ENCODE measurements at regions not wholly inside any gene's neighbourhood (a gene's known extent, or its start where the extent isn't known, plus 50 kb on each side); places are given as distances from the start of the nearest gene placed in this dataset.
"Not testable (repeated sequence)": the region's sequence is repeated elsewhere in the genome, so short reads cannot be mapped to it uniquely, and the experiment has no call there.

DNA sequence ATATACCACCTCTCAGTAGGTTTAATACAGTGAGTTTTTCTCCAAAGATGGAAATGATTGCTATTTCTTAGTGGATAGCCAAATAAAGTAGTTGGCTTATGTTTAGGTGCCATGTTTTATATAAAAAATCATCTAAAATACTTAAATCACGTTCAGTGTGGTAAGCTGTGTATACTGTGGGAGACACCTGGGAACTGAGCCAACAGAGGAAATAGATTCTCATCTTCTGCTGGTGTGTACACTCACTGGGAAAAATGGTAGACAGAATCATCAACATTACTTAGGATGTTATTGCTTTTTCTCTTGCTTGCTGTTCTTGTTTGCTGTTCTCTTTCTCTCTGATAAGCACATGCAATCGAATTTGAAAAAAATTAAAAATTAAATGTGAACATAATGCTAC lies 112.6 kb upstream of the MB21D2 start:
- no peak overlapping the region for H3K4me3 Mint-ChIP-seq
- DNase-seq: no peak
- no peaks in the 10 kb centered on the region for H3K4me1 Mint-ChIP-seq
- no peaks in the 10 kb centered on the region for H3K9me3 Mint-ChIP-seq
- no peak overlapping the region for H3K27ac Mint-ChIP-seq
- ATAC-seq: no peak
- no peaks in the 10 kb centered on the region for H3K27me3 Mint-ChIP-seq

DNA sequence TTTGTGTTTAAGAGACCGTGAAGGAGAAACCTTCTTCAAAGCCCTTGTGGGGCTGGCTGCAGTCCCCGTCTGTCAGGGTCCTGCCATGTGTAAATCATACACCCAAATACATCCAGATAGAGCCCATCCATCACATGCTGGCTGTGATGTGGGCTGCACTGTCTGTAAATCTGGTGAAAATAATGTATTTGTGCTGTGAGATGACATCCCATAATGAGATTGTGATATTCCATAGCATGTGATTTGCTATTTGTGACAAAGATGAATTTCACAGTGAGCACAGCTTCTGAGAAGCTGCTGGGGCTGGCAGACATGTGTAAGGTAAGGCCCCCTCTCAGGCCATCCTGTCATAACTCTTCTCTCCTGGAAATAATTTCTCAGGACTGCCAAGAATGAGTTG lies 114.3 kb upstream of the MB21D2 start:
- ATAC-seq: no peak
- Mint-ChIP-seq H3K4me1 (no peaks in the 10 kb centered on the region), H3K27me3 (no peaks in the 10 kb centered on the region), H3K4me3 (no peak overlapping the region), H3K27ac (no peak overlapping the region), H3K9me3 (no peaks in the 10 kb centered on the region)
- no peak for DNase-seq

- no peaks in the 10 kb centered on the region for H3K4me1 Mint-ChIP-seq
- H3K27me3 Mint-ChIP-seq: peaks cover 6% of the 10 kb centered on the region
- DNase-seq (no peak), ATAC-seq (peak; percentile 28)
- no peak overlapping the region for H3K4me3 Mint-ChIP-seq
- H3K9me3 Mint-ChIP-seq: peaks cover 0 to 7% of the 10 kb centered on the region in 2 donors
- no peak overlapping the region for H3K27ac Mint-ChIP-seq
These were observed 115.6 kb upstream of the MB21D2 start for GRCh38 chr3:193033226-193033780.

- ATAC-seq, H3K27ac Mint-ChIP-seq, H3K9me3 Mint-ChIP-seq, H3K4me1 Mint-ChIP-seq, H3K4me3 Mint-ChIP-seq, DNase-seq: not testable (repeated sequence)
- H3K27me3 Mint-ChIP-seq: peaks cover 17% of the 10 kb centered on the region
These were observed 120.2 kb upstream of the MB21D2 start for GRCh38 chr3:193037828-193038227.

DNA sequence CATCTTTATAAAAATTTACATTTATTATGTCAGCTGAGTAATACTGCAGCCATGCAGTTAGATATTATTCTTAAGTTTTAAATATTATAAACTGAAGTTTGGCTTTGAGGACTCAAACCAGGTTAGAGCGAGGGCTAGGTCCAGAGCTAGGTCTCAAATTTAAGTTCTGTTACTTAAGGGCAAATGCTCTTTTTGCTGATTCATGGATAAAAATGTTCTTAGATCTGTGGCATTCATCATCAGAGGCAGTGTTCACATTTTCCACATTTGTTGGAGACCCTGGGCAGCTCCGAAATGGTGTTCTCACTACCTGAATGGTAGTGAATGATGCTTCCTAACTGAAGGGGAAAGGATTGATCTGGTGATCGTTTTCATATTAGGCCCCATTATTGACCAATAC lies 121.4 kb upstream of the MB21D2 start:
- Mint-ChIP-seq H3K27ac (no peak overlapping the region), H3K4me1 (no peaks in the 10 kb centered on the region), H3K27me3 (peaks cover 17% of the 10 kb centered on the region), H3K4me3 (no peak overlapping the region), H3K9me3 (peaks cover 0 to 7% of the 10 kb centered on the region in 2 donors)
- DNase-seq (no peak), ATAC-seq (no peak)

DNA sequence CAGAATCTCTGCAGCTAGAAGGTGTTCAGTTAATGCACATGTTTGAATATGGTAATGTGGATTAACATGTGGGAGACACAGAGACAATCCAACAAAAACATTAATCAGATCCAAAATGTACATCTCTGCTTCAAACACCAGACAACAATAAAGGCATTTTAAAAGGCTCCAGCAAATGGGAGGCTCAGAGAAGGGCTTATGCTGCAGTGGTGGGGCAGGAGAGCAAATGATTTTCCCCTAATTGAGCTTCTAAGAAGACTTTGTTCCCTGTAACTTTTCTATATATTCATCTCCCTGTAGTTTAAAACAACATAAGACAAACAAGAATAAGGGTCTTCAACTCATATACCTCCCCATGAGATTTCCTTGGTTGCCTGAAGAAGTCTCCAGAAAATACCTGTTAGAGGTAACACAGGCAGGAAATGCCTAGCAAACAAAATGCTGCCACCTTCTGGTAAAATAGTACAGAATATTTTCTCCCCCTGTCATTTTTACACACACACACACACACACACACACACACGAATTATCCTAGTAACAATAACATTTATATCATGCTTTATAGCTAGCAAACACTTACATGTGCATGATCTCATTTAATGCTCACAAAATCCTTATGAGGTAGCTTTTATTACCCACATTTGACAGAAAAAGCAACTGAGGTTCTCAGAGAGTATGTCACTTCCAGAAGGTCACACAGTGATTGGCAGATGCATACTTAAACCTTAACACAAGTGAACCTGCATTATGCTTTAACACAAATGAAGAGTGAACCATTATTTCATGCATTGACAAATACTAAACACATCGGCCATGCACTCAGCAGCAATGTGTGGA lies 123.4 kb upstream of the MB21D2 start:
- DNase-seq: peak in 1 of 2 donors; percentile 12

GRCh38 chr3:193046371-193046770 lies 128.7 kb upstream of the MB21D2 start:
- no peak for DNase-seq
- H3K4me1 Mint-ChIP-seq: no peaks in the 10 kb centered on the region

More for the DNA sequence above, 123.4 kb upstream of the MB21D2 start:
- peak; percentile 69 for ATAC-seq
- Mint-ChIP-seq H3K27me3 (peaks cover 17% of the 10 kb centered on the region), H3K4me3 (no peak overlapping the region), H3K4me1 (no peaks in the 10 kb centered on the region), H3K9me3 (peaks cover 0 to 7% of the 10 kb centered on the region in 2 donors), H3K27ac (no peak overlapping the region)

DNA sequence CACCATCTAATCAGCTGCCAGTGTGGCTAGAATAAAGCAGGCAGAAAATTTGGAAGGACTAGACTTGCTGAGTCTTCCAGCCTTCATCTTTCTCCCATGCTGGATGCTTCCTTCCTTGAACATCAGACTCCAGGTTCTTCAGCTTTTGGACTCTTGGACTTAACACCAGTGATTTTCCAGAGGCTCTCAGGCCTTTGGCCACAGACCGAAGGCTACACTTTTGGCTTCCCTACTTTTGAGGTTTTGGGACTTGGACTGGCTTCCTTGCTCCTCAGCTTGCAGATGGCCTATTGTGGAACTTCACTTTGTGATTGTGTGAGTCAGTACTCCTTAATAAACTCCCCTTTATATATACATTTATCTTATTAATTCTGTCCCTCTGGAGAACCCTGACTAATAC lies 129.8 kb upstream of the MB21D2 start:
- not testable (repeated sequence) for ATAC-seq, H3K9me3 Mint-ChIP-seq, H3K4me3 Mint-ChIP-seq, H3K27ac Mint-ChIP-seq, H3K4me1 Mint-ChIP-seq, H3K27me3 Mint-ChIP-seq, DNase-seq

More at GRCh38 chr3:193046371-193046770, 128.7 kb upstream of the MB21D2 start:
- H3K27me3 Mint-ChIP-seq: peaks cover 10% of the 10 kb centered on the region
- no peaks in the 10 kb centered on the region for H3K9me3 Mint-ChIP-seq
- no peak for ATAC-seq
- H3K4me3 Mint-ChIP-seq: no peak overlapping the region
- H3K27ac Mint-ChIP-seq: no peak overlapping the region

DNA sequence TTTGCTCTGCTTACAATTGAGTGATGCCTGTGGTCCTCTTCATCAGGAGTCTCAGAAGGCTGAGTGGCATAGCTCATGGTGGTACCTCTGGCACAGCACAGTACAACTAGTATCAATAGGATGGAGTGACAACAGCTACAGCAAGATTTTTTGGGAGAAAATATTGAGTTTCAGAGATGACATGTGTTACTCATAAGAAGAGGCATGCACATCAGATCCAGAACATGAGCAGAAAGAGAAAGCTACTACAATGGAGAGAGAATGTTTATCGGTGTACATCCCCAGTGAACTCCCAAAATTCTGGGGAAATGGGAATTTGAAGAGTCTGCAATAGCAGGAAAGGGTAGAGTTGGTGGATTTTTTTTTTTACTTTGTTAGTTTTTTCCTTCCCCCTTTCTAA lies 130.5 kb upstream of the MB21D2 start:
- Mint-ChIP-seq H3K4me1 (no peaks in the 10 kb centered on the region), H3K9me3 (no peaks in the 10 kb centered on the region), H3K4me3 (no peak overlapping the region), H3K27ac (no peak overlapping the region), H3K27me3 (no peaks in the 10 kb centered on the region)
- ATAC-seq: no peak
- DNase-seq: no peak

GRCh38 chr3:193049935-193050334 lies 132.3 kb upstream of the MB21D2 start:
- DNase-seq: no peak
- H3K9me3 Mint-ChIP-seq: no peaks in the 10 kb centered on the region
- H3K27me3 Mint-ChIP-seq: no peaks in the 10 kb centered on the region
- no peak for ATAC-seq
- no peak overlapping the region for H3K27ac Mint-ChIP-seq
- H3K4me1 Mint-ChIP-seq: no peaks in the 10 kb centered on the region
- no peak overlapping the region for H3K4me3 Mint-ChIP-seq

DNA sequence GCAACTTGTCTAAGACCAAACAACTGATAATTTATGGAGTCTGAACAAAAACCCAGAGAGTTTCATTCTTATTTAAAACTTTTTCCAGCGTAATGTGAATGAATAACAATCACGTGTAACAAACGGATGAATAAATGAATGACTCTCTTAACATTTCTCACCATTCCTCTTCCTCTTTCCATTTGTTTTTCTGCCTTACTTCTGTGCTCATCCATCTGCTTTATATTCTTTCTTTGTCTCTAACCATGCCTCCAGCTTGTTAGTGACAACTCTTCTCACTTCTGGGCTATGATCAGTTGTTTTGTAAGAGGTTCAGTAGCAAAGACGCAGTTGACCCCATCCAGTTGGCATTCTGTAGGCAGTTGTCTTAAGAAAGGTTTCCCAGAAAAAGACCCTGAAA lies 133.7 kb upstream of the MB21D2 start:
- Mint-ChIP-seq H3K4me3 (no peak overlapping the region), H3K9me3 (no peaks in the 10 kb centered on the region), H3K27me3 (no peaks in the 10 kb centered on the region), H3K4me1 (no peaks in the 10 kb centered on the region), H3K27ac (no peak overlapping the region)
- ATAC-seq (no peak), DNase-seq (no peak)

DNA sequence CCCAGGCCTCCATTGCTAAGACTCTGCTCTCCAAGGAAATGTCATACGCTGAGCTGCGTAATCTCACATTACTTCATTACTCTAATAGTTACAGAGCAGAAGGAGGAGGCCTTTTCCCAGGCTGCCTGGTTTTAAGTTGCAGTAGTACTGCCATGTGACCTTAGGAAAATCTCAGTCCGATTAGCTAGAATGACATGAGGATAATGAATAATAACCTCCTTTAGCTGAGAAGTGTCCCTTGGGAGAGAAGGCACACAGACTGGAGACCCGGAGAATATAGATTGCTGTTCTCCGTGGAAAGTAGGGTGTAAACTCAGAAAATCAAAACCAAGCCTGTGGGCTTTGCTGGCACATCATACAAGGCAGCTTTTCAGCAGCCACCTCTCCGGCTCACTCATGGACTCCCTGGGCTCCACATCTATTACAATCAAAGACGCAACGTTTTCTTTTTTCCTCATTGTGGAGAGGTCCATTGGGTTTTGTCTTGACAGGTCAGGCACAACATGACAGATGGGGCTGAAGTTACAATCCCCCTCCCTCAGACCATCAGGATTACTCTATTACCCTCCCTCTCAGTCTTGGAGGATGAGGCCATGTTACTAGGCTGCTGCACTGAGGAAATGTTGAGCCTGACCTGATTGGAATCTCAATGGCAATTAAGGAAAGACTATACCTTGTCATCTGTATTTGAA lies 134.8 kb upstream of the MB21D2 start:
- no peaks in the 10 kb centered on the region for H3K4me1 Mint-ChIP-seq
- DNase-seq (no peak), ATAC-seq (no peak)
- H3K9me3 Mint-ChIP-seq: no peaks in the 10 kb centered on the region
- no peak overlapping the region for H3K27ac Mint-ChIP-seq
- no peak overlapping the region for H3K4me3 Mint-ChIP-seq
- H3K27me3 Mint-ChIP-seq: peaks cover 1% of the 10 kb centered on the region

DNA sequence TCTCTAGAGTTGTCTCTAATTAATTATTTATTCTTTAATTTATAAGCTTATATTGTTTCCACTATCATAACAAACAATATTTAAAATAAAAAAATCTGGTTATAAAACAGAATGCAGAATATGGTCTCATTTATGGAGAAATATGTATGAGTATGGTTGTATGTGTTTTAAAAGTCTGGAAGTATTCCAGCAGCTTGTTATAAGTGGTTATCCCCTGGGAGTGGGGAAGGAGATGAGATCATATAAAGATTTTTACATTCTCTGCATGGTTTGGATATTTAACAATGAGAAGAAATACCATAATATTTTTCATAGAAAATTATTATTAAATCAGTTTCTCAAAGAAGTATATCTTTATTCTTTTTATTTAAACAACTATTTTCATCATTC lies 135.4 kb upstream of the MB21D2 start:
- DNase-seq: no peak
- H3K27ac Mint-ChIP-seq: no peak overlapping the region
- H3K27me3 Mint-ChIP-seq: peaks cover 7% of the 10 kb centered on the region
- ATAC-seq: no peak
- H3K4me3 Mint-ChIP-seq: no peak overlapping the region
- no peaks in the 10 kb centered on the region for H3K9me3 Mint-ChIP-seq
- H3K4me1 Mint-ChIP-seq: no peaks in the 10 kb centered on the region

DNA sequence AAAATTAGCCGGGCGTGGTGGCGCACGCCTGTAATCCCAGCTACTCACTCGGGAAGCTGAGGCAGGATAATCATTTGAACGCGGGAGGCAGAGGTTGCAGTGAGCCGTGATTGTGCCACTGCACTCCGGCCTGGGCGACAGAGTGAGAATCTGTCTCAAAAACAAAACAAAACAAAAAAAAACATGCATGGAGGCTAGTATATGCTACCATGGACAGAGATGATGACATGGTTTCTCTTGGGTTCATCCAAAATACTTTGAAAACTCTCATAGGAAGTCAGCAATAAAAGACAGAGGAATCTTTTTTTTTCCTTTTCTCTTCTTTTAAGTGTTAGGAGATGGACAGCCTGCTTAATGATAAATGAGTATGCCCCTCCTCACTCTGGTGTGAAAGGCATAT lies 137.7 kb upstream of the MB21D2 start:
- ATAC-seq (no peak), DNase-seq (no peak)
- Mint-ChIP-seq H3K27me3 (peaks cover 8% of the 10 kb centered on the region), H3K4me1 (no peaks in the 10 kb centered on the region), H3K4me3 (no peak overlapping the region), H3K9me3 (no peaks in the 10 kb centered on the region), H3K27ac (no peak overlapping the region)

DNA sequence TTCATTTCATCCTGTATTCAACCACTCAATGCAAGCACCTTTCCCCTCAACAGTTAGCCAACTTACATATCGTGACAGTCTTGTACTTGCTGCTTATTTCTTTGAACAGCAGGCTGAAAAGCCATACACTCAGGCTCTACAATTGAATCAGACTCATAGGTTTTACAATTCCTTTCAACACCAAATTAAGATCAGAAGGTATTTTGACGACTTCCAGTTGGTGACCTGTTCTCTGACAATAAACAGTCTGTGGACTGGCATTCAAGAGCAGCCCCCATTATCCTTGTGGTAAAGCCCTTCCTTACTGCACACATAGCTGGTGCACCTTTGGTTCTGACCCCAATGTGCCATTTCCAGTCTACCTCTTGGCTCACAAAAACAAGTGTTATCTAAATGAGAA lies 140.0 kb upstream of the MB21D2 start:
- no peak overlapping the region for H3K4me3 Mint-ChIP-seq
- no peaks in the 10 kb centered on the region for H3K9me3 Mint-ChIP-seq
- no peaks in the 10 kb centered on the region for H3K4me1 Mint-ChIP-seq
- H3K27ac Mint-ChIP-seq: no peak overlapping the region
- DNase-seq (no peak), ATAC-seq (no peak)
- H3K27me3 Mint-ChIP-seq: peaks cover 8% of the 10 kb centered on the region
